Loucy (cell line): ENCODE measurements at regions not wholly inside any gene's neighbourhood (a gene's known extent, or its start where the extent isn't known, plus 50 kb on each side); places are given as distances from the start of the nearest gene placed in this dataset.
A peak's percentile ranks its signal among the peaks of the same experiment; 100 is the strongest.
"Not testable (repeated sequence)": the region's sequence is repeated elsewhere in the genome, so short reads cannot be mapped to it uniquely, and the experiment has no call there.

Experiments used
- H2AFZ ChIP-seq: fragments of 200-600 bp; sonication (generic); 2 replicates; pipeline ENCODE4 v1.6.0; 2016; ENCODE audit warnings: antibody characterized with exemption, mild to moderate bottlenecking, low read length, moderate library complexity
- H3F3A ChIP-seq: fragments of 200-600 bp; 2 replicates; pipeline ENCODE4 v1.6.0; 2016; ENCODE audit warnings: antibody characterized with exemption, low read depth, mild to moderate bottlenecking
- H3K27me3 ChIP-seq: fragments of 200-600 bp; sonication (generic); 2 replicates; pipeline ENCODE4 v1.6.1; 2014; ENCODE audit warnings: low read length, mild to moderate bottlenecking; ENCODE audit not compliant: insufficient read depth, poor library complexity, severe bottlenecking
- H3K36me3 ChIP-seq: fragments of 200-600 bp; sonication (generic); 2 replicates; pipeline ENCODE4 v1.6.1; 2016; ENCODE audit warnings: low read length; ENCODE audit not compliant: insufficient read depth
- H3K4me1 ChIP-seq: fragments of 200-600 bp; sonication (generic); 2 replicates; pipeline ENCODE4 v1.5.1; 2014; ENCODE audit warnings: low read length, mild to moderate bottlenecking; ENCODE audit not compliant: insufficient read depth, poor library complexity, severe bottlenecking
- H3K4me2 ChIP-seq: fragments of 200-600 bp; sonication (generic); 2 replicates; pipeline ENCODE4 v1.6.0; 2014; ENCODE audit warnings: antibody characterized with exemption, low read length, low read depth, mild to moderate bottlenecking; ENCODE audit not compliant: poor library complexity, severe bottlenecking
- H3K4me3 ChIP-seq: fragments of 200-600 bp; sonication (generic); 2 replicates; pipeline ENCODE4 v1.5.1; 2014; ENCODE audit warnings: low read length, mild to moderate bottlenecking, mixed read lengths; ENCODE audit not compliant: poor library complexity, severe bottlenecking
- H3K79me2 ChIP-seq: fragments of 200-600 bp; sonication (generic); 2 replicates; pipeline ENCODE4 v1.6.1; 2014; ENCODE audit warnings: low read length; ENCODE audit not compliant: insufficient read depth
- H3K9ac ChIP-seq: fragments of 200-600 bp; sonication (generic); 2 replicates; pipeline ENCODE4 v1.6.0; 2014; ENCODE audit warnings: mild to moderate bottlenecking, low read depth, low read length, moderate library complexity; ENCODE audit not compliant: poor library complexity, severe bottlenecking
- H3K9me2 ChIP-seq: fragments of 200-600 bp; sonication (generic); replicated peaks from 2 replicates; pipeline ENCODE4 v1.6.1; 2016; ENCODE audit warnings: low read depth, low read length, mixed read lengths
- H3K9me3 ChIP-seq: fragments of 200-600 bp; sonication (generic); 2 replicates; pipeline ENCODE4 v1.6.1; 2014; ENCODE audit warnings: mild to moderate bottlenecking, antibody characterized with exemption, low read length, low read depth; ENCODE audit not compliant: insufficient read depth
- H4K20me1 ChIP-seq: fragments of 200-600 bp; sonication (generic); 2 replicates; pipeline ENCODE4 v1.6.0; 2014; ENCODE audit warnings: antibody characterized with exemption, low read length, mild to moderate bottlenecking; ENCODE audit not compliant: insufficient read depth, poor library complexity, severe bottlenecking
- EZH2phosphoT487 ChIP-seq: fragments of 200-600 bp; IDR thresholded peaks from 2 replicates; pipeline ENCODE4 v1.6.1; 2018; ENCODE audit warnings: antibody characterized with exemption, mild to moderate bottlenecking, moderate library complexity, borderline replicate concordance
- TF ChIP-seq, protein P1 (sequence below): fragments of 200-600 bp; sonication (generic); conservative IDR thresholded peaks from 2 replicates; pipeline ENCODE4 v1.5.1; 2014; ENCODE audit warnings: mild to moderate bottlenecking, antibody characterized with exemption, low read length

DNA sequence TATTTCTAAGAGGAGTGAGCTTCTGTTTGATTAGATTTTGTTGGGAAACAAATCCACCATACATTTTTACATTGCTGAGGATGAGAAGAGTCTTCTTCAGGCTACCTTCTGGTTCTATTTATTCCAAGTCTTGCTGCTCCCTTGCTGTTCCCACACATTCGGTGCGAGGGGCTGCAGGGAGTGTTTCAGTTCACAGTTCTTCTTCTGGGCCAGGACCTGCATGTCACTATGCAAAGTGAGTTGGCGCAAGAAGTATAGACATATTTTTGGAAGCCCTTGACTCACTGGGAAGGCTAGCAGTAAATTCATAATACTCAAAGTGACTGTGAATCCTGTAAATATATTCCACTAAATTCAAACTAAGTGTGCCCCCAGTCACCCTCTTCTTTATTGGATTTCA is 657.9 kb downstream of the TAF11L14 start:
- Histone ChIP-seq H3K9ac (no peak overlapping the region), H3K4me3 (no peak overlapping the region), H4K20me1 (no peaks in the 10 kb centered on the region), H3K4me2 (no peak overlapping the region), H3K79me2 (no peaks in the 10 kb centered on the region), H3F3A (no peaks in the 10 kb centered on the region), H3K27me3 (no peaks in the 10 kb centered on the region), H3K36me3 (no peaks in the 10 kb centered on the region), H3K9me2 (no peaks in the 10 kb centered on the region), H3K9me3 (no peaks in the 10 kb centered on the region; the same call in 1 of the 2 replicates), H2AFZ (no peak overlapping the region), H3K4me1 (no peaks in the 10 kb centered on the region)
- TF ChIP-seq EZH2phosphoT487 = no peak
- TF ChIP-seq, protein P1, sequence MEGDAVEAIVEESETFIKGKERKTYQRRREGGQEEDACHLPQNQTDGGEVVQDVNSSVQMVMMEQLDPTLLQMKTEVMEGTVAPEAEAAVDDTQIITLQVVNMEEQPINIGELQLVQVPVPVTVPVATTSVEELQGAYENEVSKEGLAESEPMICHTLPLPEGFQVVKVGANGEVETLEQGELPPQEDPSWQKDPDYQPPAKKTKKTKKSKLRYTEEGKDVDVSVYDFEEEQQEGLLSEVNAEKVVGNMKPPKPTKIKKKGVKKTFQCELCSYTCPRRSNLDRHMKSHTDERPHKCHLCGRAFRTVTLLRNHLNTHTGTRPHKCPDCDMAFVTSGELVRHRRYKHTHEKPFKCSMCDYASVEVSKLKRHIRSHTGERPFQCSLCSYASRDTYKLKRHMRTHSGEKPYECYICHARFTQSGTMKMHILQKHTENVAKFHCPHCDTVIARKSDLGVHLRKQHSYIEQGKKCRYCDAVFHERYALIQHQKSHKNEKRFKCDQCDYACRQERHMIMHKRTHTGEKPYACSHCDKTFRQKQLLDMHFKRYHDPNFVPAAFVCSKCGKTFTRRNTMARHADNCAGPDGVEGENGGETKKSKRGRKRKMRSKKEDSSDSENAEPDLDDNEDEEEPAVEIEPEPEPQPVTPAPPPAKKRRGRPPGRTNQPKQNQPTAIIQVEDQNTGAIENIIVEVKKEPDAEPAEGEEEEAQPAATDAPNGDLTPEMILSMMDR = no peak

DNA sequence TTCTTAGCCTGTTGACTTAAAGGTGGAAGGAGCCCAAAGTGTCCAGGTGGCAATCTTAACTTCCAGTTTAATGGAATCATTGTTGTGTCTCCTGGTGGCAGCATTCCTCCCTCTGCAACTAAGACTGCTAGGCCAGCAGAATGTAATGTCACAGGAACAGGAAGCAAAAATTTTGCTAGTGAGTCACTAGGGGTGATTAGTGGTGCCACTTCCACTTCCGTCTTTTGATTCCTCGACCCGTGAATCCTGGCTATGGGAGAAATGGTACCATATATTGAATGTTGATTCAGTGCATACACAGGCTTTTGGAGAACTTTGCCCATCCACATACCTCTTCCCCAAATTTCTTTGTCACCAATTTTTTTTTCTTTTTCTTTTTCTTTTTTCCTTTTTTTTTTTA is 661.4 kb downstream of the TAF11L14 start:
- H3K9me2 ChIP-seq, H3K27me3 ChIP-seq, H3K4me2 ChIP-seq, H3K79me2 ChIP-seq, H3F3A ChIP-seq, H4K20me1 ChIP-seq, H3K4me3 ChIP-seq, H3K4me1 ChIP-seq, H2AFZ ChIP-seq, H3K9ac ChIP-seq, H3K9me3 ChIP-seq, H3K36me3 ChIP-seq: not testable (repeated sequence)

DNA sequence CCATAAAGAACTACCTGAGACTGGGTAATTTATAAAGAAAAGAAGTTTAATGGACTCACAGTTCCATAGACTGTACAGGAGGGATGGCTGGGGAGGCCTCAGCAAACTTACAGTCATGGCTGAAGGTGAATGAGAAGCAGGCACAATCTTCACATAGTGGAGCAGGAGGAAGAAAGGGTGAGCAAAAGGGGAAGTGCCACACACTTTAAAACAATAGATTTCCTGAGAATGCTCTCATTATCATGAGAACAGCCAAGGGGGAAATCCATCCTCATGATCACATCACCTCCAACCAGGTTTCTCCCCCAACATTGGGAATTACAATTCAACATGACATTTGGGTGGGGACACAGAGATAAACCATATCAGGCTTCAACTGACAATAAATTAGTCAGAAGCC is 664.9 kb downstream of the TAF11L14 start:
- no peak for TF ChIP-seq EZH2phosphoT487
- TF ChIP-seq, protein P1 = no peak
- no peaks in the 10 kb centered on the region for H4K20me1 ChIP-seq
- no peaks in the 10 kb centered on the region for H3K27me3 ChIP-seq
- H3K4me1 ChIP-seq = no peaks in the 10 kb centered on the region
- no peak overlapping the region for H3K4me3 ChIP-seq
- no peak overlapping the region for H2AFZ ChIP-seq
- H3K79me2 ChIP-seq = no peaks in the 10 kb centered on the region
- no peaks in the 10 kb centered on the region; the same call in 1 of the 2 replicates for H3K9me3 ChIP-seq
- no peak overlapping the region for H3K9ac ChIP-seq
- H3F3A ChIP-seq = no peaks in the 10 kb centered on the region
- H3K36me3 ChIP-seq = no peaks in the 10 kb centered on the region
- H3K4me2 ChIP-seq = no peak overlapping the region
- H3K9me2 ChIP-seq = no peaks in the 10 kb centered on the region

DNA sequence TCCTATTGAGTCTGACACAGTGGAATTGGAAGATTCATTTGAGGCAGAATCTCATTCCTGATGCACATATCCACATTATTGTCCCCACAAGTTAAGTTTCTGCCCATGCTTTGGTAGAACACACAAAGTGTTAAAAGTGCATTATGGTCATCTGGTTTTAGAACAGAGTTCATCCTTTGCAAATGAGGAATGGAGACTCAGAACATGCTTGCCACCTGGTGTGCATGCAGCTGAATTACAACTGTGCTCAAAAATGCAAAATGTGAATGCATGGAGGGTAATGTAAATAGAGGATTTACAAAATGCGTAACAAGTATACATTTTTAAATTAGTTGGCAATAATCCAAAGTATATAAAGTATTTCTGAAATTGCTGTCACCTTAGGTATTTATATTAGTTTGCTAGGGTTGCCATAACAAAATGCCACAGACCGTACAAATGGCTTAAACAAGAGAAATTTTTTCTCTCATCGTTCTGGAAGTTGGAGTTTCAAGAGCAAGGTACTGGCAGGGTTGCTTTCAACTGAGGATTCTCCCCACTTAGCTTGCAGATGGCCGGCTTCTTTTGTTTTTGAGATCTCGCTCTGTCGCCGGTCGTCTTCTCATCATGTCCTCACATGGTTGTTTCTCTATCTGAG is 671.1 kb downstream of the TAF11L14 start:
- Histone ChIP-seq H3K4me1 (no peaks in the 10 kb centered on the region), H3K36me3 (no peaks in the 10 kb centered on the region), H3K4me3 (no peak overlapping the region), H3F3A (no peaks in the 10 kb centered on the region), H3K79me2 (no peaks in the 10 kb centered on the region), H3K9me3 (no peaks in the 10 kb centered on the region), H3K4me2 (no peak overlapping the region), H3K9ac (no peak overlapping the region), H3K27me3 (no peaks in the 10 kb centered on the region), H3K9me2 (no peaks in the 10 kb centered on the region), H4K20me1 (no peaks in the 10 kb centered on the region), H2AFZ (no peak overlapping the region)
- TF ChIP-seq, protein P1 = peak; percentile 61
- TF ChIP-seq EZH2phosphoT487 = no peak
